Neural cell (in vitro differentiated cells): ENCODE measurements at regions not wholly inside any gene's neighbourhood (a gene's known extent, or its start where the extent isn't known, plus 50 kb on each side); places are given as distances from the start of the nearest gene placed in this dataset.

Experiments
- H2AFZ ChIP-seq: fragments of 200-600, 300-800 bp; sonication (generic), shearing (Covaris generic); 2 replicates; pipeline ENCODE4 v1.6.0; 2014; ENCODE audit warnings: low read depth, mild to moderate bottlenecking, antibody characterized with exemption, low read length, moderate library complexity
- H3F3A ChIP-seq: fragments of 200-600 bp; shearing (Covaris generic); 2 replicates; pipeline ENCODE4 v1.6.1; 2016; ENCODE audit warnings: mild to moderate bottlenecking, moderate library complexity, mixed read lengths, antibody characterized with exemption, low read length; ENCODE audit not compliant: insufficient read depth, poor library complexity, severe bottlenecking
- H3K27ac ChIP-seq: fragments of 200-600, 300-800 bp; sonication (generic), shearing (Covaris generic); 2 replicates; pipeline ENCODE4 v1.5.1; 2014; ENCODE audit warnings: mild to moderate bottlenecking, low read length, moderate library complexity
- H3K27me3 ChIP-seq: fragments of 300-800, 200-600 bp; sonication (generic), shearing (Covaris generic); 2 replicates; pipeline ENCODE4 v1.6.0; 2014; ENCODE audit warnings: mild to moderate bottlenecking, low read depth, low read length, moderate library complexity; ENCODE audit not compliant: insufficient read depth
- H3K36me3 ChIP-seq: fragments of 300-800, 200-600 bp; sonication (generic), shearing (Covaris generic); 2 replicates; pipeline ENCODE4 v1.5.1; 2014; ENCODE audit warnings: mild to moderate bottlenecking, antibody characterized with exemption, low read length, moderate library complexity; ENCODE audit not compliant: insufficient read depth
- H3K4me2 ChIP-seq: fragments of 300-800, 200-600 bp; sonication (generic), shearing (Covaris generic); 2 replicates; pipeline ENCODE4 v1.6.0; 2014; ENCODE audit warnings: mild to moderate bottlenecking, low read length
- H3K4me3 ChIP-seq: fragments of 300-800, 200-600 bp; sonication (generic), shearing (Covaris generic); 2 replicates; pipeline ENCODE4 v1.5.1; 2014; ENCODE audit warnings: mild to moderate bottlenecking, low read length, moderate library complexity
- H3K79me2 ChIP-seq: fragments of 200-600 bp; shearing (Covaris generic); replicated peaks from 2 replicates; pipeline ENCODE4 v1.6.0; 2014; ENCODE audit warnings: mild to moderate bottlenecking, low read length, moderate library complexity; ENCODE audit not compliant: insufficient read depth
- H3K9ac ChIP-seq: fragments of 300-800, 200-600 bp; sonication (generic), shearing (Covaris generic); 2 replicates; pipeline ENCODE4 v1.6.1; 2016; ENCODE audit warnings: mild to moderate bottlenecking, low read length, mixed read lengths
- H3K9me2 ChIP-seq: fragments of 200-600 bp; shearing (Covaris generic); 2 replicates; pipeline ENCODE4 v1.6.1; 2016; ENCODE audit warnings: mild to moderate bottlenecking, low read length, mixed read lengths; ENCODE audit not compliant: insufficient read depth
- H3K9me3 ChIP-seq: fragments of 200-600, 300-800 bp; sonication (generic), shearing (Covaris generic); 2 replicates; pipeline ENCODE4 v1.6.1; 2016; ENCODE audit warnings: mild to moderate bottlenecking, mixed run types, low read length, moderate library complexity, mixed read lengths
- H4K20me1 ChIP-seq: fragments of 200-600 bp; shearing (Covaris generic); 2 replicates; pipeline ENCODE4 v1.6.1; 2016; ENCODE audit warnings: mild to moderate bottlenecking, mixed run types; ENCODE audit not compliant: insufficient read depth
- EP300 ChIP-seq: fragments of 450-650 bp; conservative IDR thresholded peaks from 2 replicates; pipeline ENCODE4 v1.6.1; 2014; ENCODE audit warnings: antibody characterized with exemption, mild to moderate bottlenecking, moderate library complexity; ENCODE audit not compliant: poor library complexity, severe bottlenecking
- EZH2 ChIP-seq: fragments of 200-600, 300-800 bp; shearing (Covaris generic), sonication (generic); IDR thresholded peaks from 2 replicates; pipeline ENCODE4 v1.6.1; 2014; ENCODE audit warnings: antibody characterized with exemption, low read length, borderline replicate concordance, mild to moderate bottlenecking; ENCODE audit not compliant: insufficient read depth, poor library complexity, severe bottlenecking
- MXI1 ChIP-seq: fragments of 450-650 bp; conservative IDR thresholded peaks from 2 replicates; pipeline ENCODE4 v1.6.1; 2014; ENCODE audit warnings: antibody characterized with exemption, mild to moderate bottlenecking; ENCODE audit not compliant: poor library complexity, severe bottlenecking
- POLR2AphosphoS5 ChIP-seq: IDR thresholded peaks from 2 replicates; pipeline ENCODE4 v1.6.1; 2012
- RAD21 ChIP-seq: fragments of 450-650 bp; conservative IDR thresholded peaks from 2 replicates; pipeline ENCODE4 v1.6.1; 2014; ENCODE audit warnings: antibody characterized with exemption, mild to moderate bottlenecking, moderate library complexity
- REST ChIP-seq: IDR thresholded peaks from 2 replicates; pipeline ENCODE4 v1.6.1; 2012; ENCODE audit warnings: borderline replicate concordance
- SMC3 ChIP-seq: fragments of 450-650 bp; conservative IDR thresholded peaks from 2 replicates; pipeline ENCODE4 v1.6.1; 2014; ENCODE audit warnings: antibody characterized with exemption, mild to moderate bottlenecking, moderate library complexity; ENCODE audit not compliant: poor library complexity
- TAF1 ChIP-seq: IDR thresholded peaks from 2 replicates; pipeline ENCODE4 v1.6.1; 2012; ENCODE audit warnings: low read depth
- TF ChIP-seq, protein P1 (sequence below): fragments of 450-650 bp; IDR thresholded peaks from 2 replicates; pipeline ENCODE4 v1.5.1; 2014; ENCODE audit warnings: antibody characterized with exemption, mild to moderate bottlenecking, moderate library complexity; ENCODE audit not compliant: poor library complexity, severe bottlenecking

DNA sequence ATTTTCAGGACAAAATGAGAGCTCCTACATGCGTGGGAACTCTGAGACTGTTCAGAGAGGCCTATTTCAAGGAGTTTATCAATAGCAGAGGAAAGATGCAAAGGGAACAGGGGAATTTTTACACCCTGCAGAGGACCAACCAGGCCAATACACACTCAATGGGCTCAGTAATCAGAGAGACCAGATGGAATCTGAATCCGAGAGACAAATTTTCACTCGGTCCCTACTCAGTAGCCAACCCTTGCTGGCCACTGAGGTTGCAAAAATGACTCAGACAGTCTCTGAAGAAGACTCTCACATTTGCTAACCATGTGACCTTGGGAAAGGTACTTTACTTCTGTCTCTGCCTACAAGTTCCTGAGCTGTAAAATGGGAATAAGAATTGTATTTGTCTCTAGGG is 479.4 kb downstream of the CDK5RAP2 start:
- TF ChIP-seq EZH2 = no peak
- TF ChIP-seq REST = no peak
- no peak for TF ChIP-seq POLR2AphosphoS5
- TF ChIP-seq, protein P1, sequence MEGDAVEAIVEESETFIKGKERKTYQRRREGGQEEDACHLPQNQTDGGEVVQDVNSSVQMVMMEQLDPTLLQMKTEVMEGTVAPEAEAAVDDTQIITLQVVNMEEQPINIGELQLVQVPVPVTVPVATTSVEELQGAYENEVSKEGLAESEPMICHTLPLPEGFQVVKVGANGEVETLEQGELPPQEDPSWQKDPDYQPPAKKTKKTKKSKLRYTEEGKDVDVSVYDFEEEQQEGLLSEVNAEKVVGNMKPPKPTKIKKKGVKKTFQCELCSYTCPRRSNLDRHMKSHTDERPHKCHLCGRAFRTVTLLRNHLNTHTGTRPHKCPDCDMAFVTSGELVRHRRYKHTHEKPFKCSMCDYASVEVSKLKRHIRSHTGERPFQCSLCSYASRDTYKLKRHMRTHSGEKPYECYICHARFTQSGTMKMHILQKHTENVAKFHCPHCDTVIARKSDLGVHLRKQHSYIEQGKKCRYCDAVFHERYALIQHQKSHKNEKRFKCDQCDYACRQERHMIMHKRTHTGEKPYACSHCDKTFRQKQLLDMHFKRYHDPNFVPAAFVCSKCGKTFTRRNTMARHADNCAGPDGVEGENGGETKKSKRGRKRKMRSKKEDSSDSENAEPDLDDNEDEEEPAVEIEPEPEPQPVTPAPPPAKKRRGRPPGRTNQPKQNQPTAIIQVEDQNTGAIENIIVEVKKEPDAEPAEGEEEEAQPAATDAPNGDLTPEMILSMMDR = no peak
- TF ChIP-seq TAF1 = no peak
- TF ChIP-seq MXI1 = no peak
- TF ChIP-seq EP300 = no peak
- TF ChIP-seq RAD21 = no peak
- no peak for TF ChIP-seq SMC3
- no peaks in the 10 kb centered on the region for H3K9me2 ChIP-seq
- H3K4me2 ChIP-seq = no peak overlapping the region
- H3K4me3 ChIP-seq = no peak overlapping the region
- H3K36me3 ChIP-seq = no peaks in the 10 kb centered on the region
- no peaks in the 10 kb centered on the region for H4K20me1 ChIP-seq
- H3K27ac ChIP-seq = no peak overlapping the region
- no peak overlapping the region for H3K9ac ChIP-seq
- no peak overlapping the region for H2AFZ ChIP-seq
- H3K9me3 ChIP-seq = no peaks in the 10 kb centered on the region
- H3K27me3 ChIP-seq = no peaks in the 10 kb centered on the region
- H3F3A ChIP-seq = no peaks in the 10 kb centered on the region
- no peaks in the 10 kb centered on the region for H3K79me2 ChIP-seq

GRCh38 chr9:120099065-120099464 is 480.9 kb downstream of the CDK5RAP2 start:
- Histone ChIP-seq H3K4me3 (no peak overlapping the region), H2AFZ (no peak overlapping the region), H3K79me2 (no peaks in the 10 kb centered on the region), H3K9me3 (no peaks in the 10 kb centered on the region), H3K9me2 (no peaks in the 10 kb centered on the region), H3K4me2 (no peak overlapping the region), H3K36me3 (no peaks in the 10 kb centered on the region), H3K27ac (no peak overlapping the region), H3F3A (no peaks in the 10 kb centered on the region), H4K20me1 (no peaks in the 10 kb centered on the region), H3K9ac (no peak overlapping the region), H3K27me3 (no peaks in the 10 kb centered on the region)
- TF ChIP-seq REST (no peak), EP300 (no peak), POLR2AphosphoS5 (no peak), EZH2 (no peak), TAF1 (no peak), MXI1 (no peak), RAD21 (no peak), SMC3 (no peak)
- TF ChIP-seq, protein P1 = no peak
